Type B pancreatic cell (in vitro differentiated cells): ENCODE measurements at regions not wholly inside any gene's neighbourhood (a gene's known extent, or its start where the extent isn't known, plus 50 kb on each side); places are given as distances from the start of the nearest gene placed in this dataset.

Experiments used
- DNase-seq: peaks from one replicate; pipeline ENCODE4 v3.0.0; 2021; ENCODE audit warnings: mixed read lengths; ENCODE audit not compliant: unreplicated experiment; ENCODE audit errors: extremely low spot score
- H3K27ac Mint-ChIP-seq: 2 replicates; pipeline ENCODE4 v1.8.0; 2021; ENCODE audit warnings: mild to moderate bottlenecking, mixed read lengths
- H3K27me3 Mint-ChIP-seq: 2 replicates; pipeline ENCODE4 v1.8.0; 2021; ENCODE audit warnings: mixed read lengths
- H3K36me3 Mint-ChIP-seq: 2 replicates; pipeline ENCODE4 v1.8.0; 2021; ENCODE audit warnings: mixed read lengths
- H3K4me1 Mint-ChIP-seq: one replicate; pipeline ENCODE4 v1.8.0; 2021; ENCODE audit warnings: mixed read lengths; ENCODE audit not compliant: unreplicated experiment
- H3K4me3 Mint-ChIP-seq: 2 replicates; pipeline ENCODE4 v1.8.0; 2021; ENCODE audit warnings: mild to moderate bottlenecking, mixed read lengths
- H3K9me3 Mint-ChIP-seq: 2 replicates; pipeline ENCODE4 v1.8.0; 2021; ENCODE audit warnings: mixed read lengths
- TF ChIP-seq, protein P1 (sequence below): fragments of 200-600 bp; sonication (generic); conservative IDR thresholded peaks from 2 replicates; pipeline ENCODE4 v1.5.0; 2021; ENCODE audit warnings: antibody characterized with exemption, mild to moderate bottlenecking

DNA sequence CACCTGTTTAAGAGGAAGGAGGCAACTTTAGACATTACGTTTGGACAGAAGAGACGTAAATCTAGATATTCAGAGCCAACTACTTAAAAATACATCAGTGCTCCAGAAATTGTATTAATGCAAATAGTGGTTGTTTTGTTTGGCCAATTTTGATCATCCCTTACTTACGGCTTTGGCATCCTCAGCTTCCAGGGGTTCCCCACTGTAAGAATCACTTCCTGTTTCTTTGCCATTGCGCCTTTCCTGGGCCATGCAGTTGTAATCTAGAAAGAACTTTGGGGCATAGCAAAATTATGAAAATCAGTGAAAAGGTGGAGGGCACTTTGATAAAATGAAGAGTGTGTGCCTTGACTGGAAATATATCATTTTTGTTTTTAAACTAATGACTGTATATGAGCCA is 537.2 kb upstream of the TLE4 start:
- peaks cover 6% of the 10 kb centered on the region for H3K9me3 Mint-ChIP-seq
- H3K36me3 Mint-ChIP-seq, result no peaks in the 10 kb centered on the region
- H3K4me3 Mint-ChIP-seq, result no peak overlapping the region
- no peak for DNase-seq
- H3K4me1 Mint-ChIP-seq, result no peaks in the 10 kb centered on the region
- H3K27ac Mint-ChIP-seq, result no peak overlapping the region
- no peaks in the 10 kb centered on the region for H3K27me3 Mint-ChIP-seq
- TF ChIP-seq, protein P1, sequence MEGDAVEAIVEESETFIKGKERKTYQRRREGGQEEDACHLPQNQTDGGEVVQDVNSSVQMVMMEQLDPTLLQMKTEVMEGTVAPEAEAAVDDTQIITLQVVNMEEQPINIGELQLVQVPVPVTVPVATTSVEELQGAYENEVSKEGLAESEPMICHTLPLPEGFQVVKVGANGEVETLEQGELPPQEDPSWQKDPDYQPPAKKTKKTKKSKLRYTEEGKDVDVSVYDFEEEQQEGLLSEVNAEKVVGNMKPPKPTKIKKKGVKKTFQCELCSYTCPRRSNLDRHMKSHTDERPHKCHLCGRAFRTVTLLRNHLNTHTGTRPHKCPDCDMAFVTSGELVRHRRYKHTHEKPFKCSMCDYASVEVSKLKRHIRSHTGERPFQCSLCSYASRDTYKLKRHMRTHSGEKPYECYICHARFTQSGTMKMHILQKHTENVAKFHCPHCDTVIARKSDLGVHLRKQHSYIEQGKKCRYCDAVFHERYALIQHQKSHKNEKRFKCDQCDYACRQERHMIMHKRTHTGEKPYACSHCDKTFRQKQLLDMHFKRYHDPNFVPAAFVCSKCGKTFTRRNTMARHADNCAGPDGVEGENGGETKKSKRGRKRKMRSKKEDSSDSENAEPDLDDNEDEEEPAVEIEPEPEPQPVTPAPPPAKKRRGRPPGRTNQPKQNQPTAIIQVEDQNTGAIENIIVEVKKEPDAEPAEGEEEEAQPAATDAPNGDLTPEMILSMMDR, result no peak

DNA sequence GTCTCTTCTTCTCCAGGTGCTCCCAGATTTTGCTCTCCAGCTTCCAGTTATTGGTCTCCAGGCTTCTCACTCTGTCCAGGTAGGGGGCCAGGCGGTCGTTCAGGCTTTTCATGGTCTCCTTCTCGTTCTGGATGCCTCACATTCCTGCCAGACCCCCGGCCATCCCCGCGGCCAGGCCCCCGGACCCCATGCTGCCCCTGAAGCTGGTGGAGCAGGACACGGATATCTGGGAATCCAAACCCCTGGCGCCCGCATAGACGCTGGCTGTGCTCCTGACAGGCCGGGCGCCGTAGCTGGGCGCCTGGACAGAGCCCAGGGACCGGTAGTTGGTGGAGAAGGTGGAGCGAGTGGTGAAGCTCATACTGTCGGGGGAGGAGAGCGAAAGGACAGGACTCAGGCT is 534.4 kb upstream of the TLE4 start:
- Mint-ChIP-seq H3K9me3 (peaks cover 6% of the 10 kb centered on the region), H3K27ac (no peak overlapping the region), H3K4me3 (no peak overlapping the region), H3K27me3 (no peaks in the 10 kb centered on the region), H3K4me1 (no peaks in the 10 kb centered on the region), H3K36me3 (no peaks in the 10 kb centered on the region)
- DNase-seq, result no peak
- TF ChIP-seq, protein P1, result no peak

DNA sequence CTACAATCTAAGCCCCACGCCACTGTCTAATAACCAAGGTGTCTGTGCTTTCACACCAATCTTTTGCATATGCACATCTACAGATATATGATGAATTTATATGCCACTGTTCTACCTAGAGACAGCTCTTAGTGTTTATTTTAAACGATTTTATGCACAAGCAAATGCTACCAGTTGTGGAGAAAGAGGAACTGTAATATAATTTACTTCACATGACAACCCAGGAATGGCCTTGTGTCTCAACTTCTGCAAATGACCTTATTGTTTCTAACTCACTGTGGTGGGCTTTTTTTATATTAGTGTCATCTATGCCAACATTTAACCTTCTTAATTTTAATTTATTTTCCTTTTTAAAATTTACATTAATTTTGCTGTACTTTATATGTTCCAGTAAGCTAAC is 531.1 kb upstream of the TLE4 start:
- H3K9me3 Mint-ChIP-seq, result no peaks in the 10 kb centered on the region
- DNase-seq, result no peak
- H3K27ac Mint-ChIP-seq, result no peak overlapping the region
- H3K4me1 Mint-ChIP-seq, result no peaks in the 10 kb centered on the region
- no peaks in the 10 kb centered on the region for H3K36me3 Mint-ChIP-seq
- no peak overlapping the region for H3K4me3 Mint-ChIP-seq
- no peaks in the 10 kb centered on the region for H3K27me3 Mint-ChIP-seq
- TF ChIP-seq, protein P1, result no peak

DNA sequence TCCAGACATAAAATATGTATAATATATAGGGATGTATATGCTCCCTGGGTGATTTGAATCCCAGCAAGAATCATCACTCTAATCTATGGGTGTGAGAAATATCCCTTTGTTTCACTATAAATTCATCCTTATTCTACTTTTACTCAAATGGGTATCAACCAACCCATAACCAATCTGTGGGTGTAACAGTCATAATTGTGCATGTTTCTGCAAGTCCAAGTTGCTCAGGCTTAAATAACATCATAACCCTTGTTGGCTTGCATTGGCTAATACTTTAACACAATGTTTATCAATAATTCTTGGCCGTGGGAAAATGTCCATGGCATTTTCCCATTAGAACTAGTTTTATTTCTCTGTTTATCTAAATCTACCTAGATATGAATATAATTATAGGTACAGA is 530.5 kb upstream of the TLE4 start:
- no peak for DNase-seq
- H3K9me3 Mint-ChIP-seq, result no peaks in the 10 kb centered on the region
- no peak overlapping the region for H3K27ac Mint-ChIP-seq
- no peaks in the 10 kb centered on the region for H3K4me1 Mint-ChIP-seq
- no peaks in the 10 kb centered on the region for H3K36me3 Mint-ChIP-seq
- TF ChIP-seq, protein P1, result no peak
- H3K4me3 Mint-ChIP-seq, result no peak overlapping the region
- no peaks in the 10 kb centered on the region for H3K27me3 Mint-ChIP-seq

- Mint-ChIP-seq H3K36me3 (no peaks in the 10 kb centered on the region), H3K4me3 (no peak overlapping the region), H3K27ac (no peak overlapping the region), H3K9me3 (no peaks in the 10 kb centered on the region), H3K4me1 (no peaks in the 10 kb centered on the region), H3K27me3 (no peaks in the 10 kb centered on the region)
- TF ChIP-seq, protein P1, result no peak
- DNase-seq, result no peak
These were observed 527.8 kb upstream of the TLE4 start for GRCh38 chr9:79043916-79044315.

DNA sequence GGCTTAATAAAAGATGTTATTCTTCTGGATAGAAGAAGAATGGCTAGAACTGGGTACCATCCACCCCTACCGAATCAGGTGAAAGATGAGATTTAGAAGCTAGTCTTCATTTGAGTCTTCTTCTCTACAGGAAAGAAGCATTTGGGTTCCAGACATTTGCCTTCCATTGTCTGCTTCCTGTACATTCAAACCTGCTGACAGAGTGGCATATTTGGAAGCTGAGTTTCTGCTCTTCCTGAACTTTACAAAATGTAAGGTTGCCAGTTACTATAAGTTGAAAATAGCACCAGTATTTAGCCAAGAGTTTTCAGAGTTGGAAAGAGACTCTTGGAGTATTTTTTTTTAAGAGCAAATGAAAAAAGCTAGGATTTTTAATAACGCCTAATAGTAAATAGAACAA is 525.4 kb upstream of the TLE4 start:
- TF ChIP-seq, protein P1, result no peak
- Mint-ChIP-seq H3K4me3 (no peak overlapping the region), H3K36me3 (no peaks in the 10 kb centered on the region), H3K9me3 (no peaks in the 10 kb centered on the region), H3K27me3 (peaks cover 3% of the 10 kb centered on the region), H3K27ac (no peak overlapping the region), H3K4me1 (no peaks in the 10 kb centered on the region)
- DNase-seq, result no peak
